Activated T-cell treated with anti-CD3 and anti-CD28 coated beads, Interleukin-2, amount 50 U/mL, for 24 hours (primary cell): ENCODE measurements at regions not wholly inside any gene's neighbourhood (a gene's known extent, or its start where the extent isn't known, plus 50 kb on each side); places are given as distances from the start of the nearest gene placed in this dataset.
A peak's percentile ranks its signal among the peaks of the same experiment; 100 is the strongest.

Experiments
- DNase-seq: peaks from one replicate; pipeline ENCODE4 v3.0.0-alpha.2; 2020
- H3K27ac Mint-ChIP-seq: 2 replicates; pipeline ENCODE4 v1.8.0; 2020; ENCODE audit warnings: mild to moderate bottlenecking, mixed read lengths
- H3K27me3 Mint-ChIP-seq: 2 replicates; pipeline ENCODE4 v1.8.0; 2020; ENCODE audit warnings: mixed read lengths
- H3K36me3 Mint-ChIP-seq: 2 replicates; pipeline ENCODE4 v1.8.0; 2020; ENCODE audit warnings: low read depth, mixed read lengths
- H3K4me1 Mint-ChIP-seq: 2 replicates; pipeline ENCODE4 v1.8.0; 2020; ENCODE audit warnings: low read depth, mixed read lengths
- H3K4me3 Mint-ChIP-seq: 2 replicates; pipeline ENCODE4 v1.8.0; 2020; ENCODE audit warnings: mild to moderate bottlenecking, moderate library complexity, mixed read lengths
- H3K9me3 Mint-ChIP-seq: 2 replicates; pipeline ENCODE4 v1.8.0; 2020; ENCODE audit warnings: mixed read lengths

- Mint-ChIP-seq H3K27ac (peak overlapping the region; percentile 88), H3K27me3 (no peaks in the 10 kb centered on the region), H3K36me3 (no peaks in the 10 kb centered on the region), H3K4me3 (no peak overlapping the region), H3K4me1 (peaks cover 46% of the 10 kb centered on the region), H3K9me3 (no peaks in the 10 kb centered on the region)
- no peak for DNase-seq
Measured at GRCh38 chr7:50166997-50167965, 74.2 kb upstream of the ZPBP start.

- H3K36me3 Mint-ChIP-seq = no peaks in the 10 kb centered on the region
- H3K9me3 Mint-ChIP-seq = no peaks in the 10 kb centered on the region
- DNase-seq = no peak
- H3K4me3 Mint-ChIP-seq = no peak overlapping the region
- H3K4me1 Mint-ChIP-seq = peaks cover 55% of the 10 kb centered on the region
- no peaks in the 10 kb centered on the region for H3K27me3 Mint-ChIP-seq
- peak overlapping the region; percentile 65 for H3K27ac Mint-ChIP-seq
Measured at GRCh38 chr7:50164559-50165170, 71.6 kb upstream of the ZPBP start.

- H3K4me1 Mint-ChIP-seq = peaks cover 48% of the 10 kb centered on the region
- no peaks in the 10 kb centered on the region for H3K27me3 Mint-ChIP-seq
Measured at GRCh38 chr7:50160206-50160605, 67.2 kb upstream of the ZPBP start.

GRCh38 chr7:50159154-50159553 lies 66.1 kb upstream of the ZPBP start:
- H3K27me3 Mint-ChIP-seq = no peaks in the 10 kb centered on the region
- no peak overlapping the region for H3K4me3 Mint-ChIP-seq
- H3K27ac Mint-ChIP-seq = no peak overlapping the region
- H3K4me1 Mint-ChIP-seq = peaks cover 48% of the 10 kb centered on the region
- no peaks in the 10 kb centered on the region for H3K36me3 Mint-ChIP-seq
- DNase-seq = no peak
- H3K9me3 Mint-ChIP-seq = peaks cover 3% of the 10 kb centered on the region

More at GRCh38 chr7:50160206-50160605, 67.2 kb upstream of the ZPBP start:
- Mint-ChIP-seq H3K27ac (no peak overlapping the region), H3K9me3 (peaks cover 3% of the 10 kb centered on the region), H3K36me3 (no peaks in the 10 kb centered on the region), H3K4me3 (no peak overlapping the region)
- DNase-seq = no peak

- Mint-ChIP-seq H3K36me3 (no peaks in the 10 kb centered on the region), H3K4me1 (peaks cover 55% of the 10 kb centered on the region), H3K9me3 (peaks cover 3% of the 10 kb centered on the region), H3K27ac (peak overlapping the region; percentile 94), H3K4me3 (peak overlapping the region; percentile 58), H3K27me3 (no peaks in the 10 kb centered on the region)
- DNase-seq = no peak
Measured at GRCh38 chr7:50156706-50157105, 63.7 kb upstream of the ZPBP start.

- Mint-ChIP-seq H3K9me3 (peaks cover 3% of the 10 kb centered on the region), H3K4me3 (peak overlapping the region; percentile 58), H3K4me1 (peaks cover 59% of the 10 kb centered on the region), H3K36me3 (no peaks in the 10 kb centered on the region), H3K27me3 (no peaks in the 10 kb centered on the region), H3K27ac (peak overlapping the region; percentile 94)
- DNase-seq = no peak
Measured at GRCh38 chr7:50156163-50156562, 63.1 kb upstream of the ZPBP start.

- peak; percentile 60 for DNase-seq
- no peak overlapping the region for H3K4me3 Mint-ChIP-seq
- H3K36me3 Mint-ChIP-seq = no peaks in the 10 kb centered on the region
- H3K27me3 Mint-ChIP-seq = no peaks in the 10 kb centered on the region
- peak overlapping the region; percentile 94 for H3K27ac Mint-ChIP-seq
- H3K4me1 Mint-ChIP-seq = peaks cover 63% of the 10 kb centered on the region
- H3K9me3 Mint-ChIP-seq = peaks cover 3% of the 10 kb centered on the region
Measured at GRCh38 chr7:50155755-50156154, 62.7 kb upstream of the ZPBP start.

- Mint-ChIP-seq H3K9me3 (peaks cover 3% of the 10 kb centered on the region), H3K4me3 (no peak overlapping the region), H3K36me3 (no peaks in the 10 kb centered on the region), H3K4me1 (peaks cover 76% of the 10 kb centered on the region), H3K27me3 (no peaks in the 10 kb centered on the region), H3K27ac (no peak overlapping the region)
- DNase-seq = no peak
Measured at GRCh38 chr7:50153995-50154394, 60.9 kb upstream of the ZPBP start.

GRCh38 chr7:50153148-50153547 lies 60.1 kb upstream of the ZPBP start:
- peaks cover 85% of the 10 kb centered on the region for H3K4me1 Mint-ChIP-seq
- no peaks in the 10 kb centered on the region for H3K36me3 Mint-ChIP-seq
- peak overlapping the region; percentile 35 for H3K27ac Mint-ChIP-seq
- DNase-seq = no peak
- H3K4me3 Mint-ChIP-seq = no peak overlapping the region
- peaks cover 3% of the 10 kb centered on the region for H3K9me3 Mint-ChIP-seq
- no peaks in the 10 kb centered on the region for H3K27me3 Mint-ChIP-seq

- Mint-ChIP-seq H3K27ac (no peak overlapping the region), H3K36me3 (no peaks in the 10 kb centered on the region), H3K9me3 (peaks cover 3% of the 10 kb centered on the region), H3K4me1 (peaks cover 91% of the 10 kb centered on the region), H3K27me3 (no peaks in the 10 kb centered on the region), H3K4me3 (no peak overlapping the region)
- DNase-seq = no peak
Measured at GRCh38 chr7:50152486-50152885, 59.4 kb upstream of the ZPBP start.

GRCh38 chr7:50151661-50152060 lies 58.6 kb upstream of the ZPBP start:
- Mint-ChIP-seq H3K27me3 (no peaks in the 10 kb centered on the region), H3K4me1 (peaks cover 93% of the 10 kb centered on the region), H3K9me3 (peaks cover 3% of the 10 kb centered on the region), H3K36me3 (no peaks in the 10 kb centered on the region), H3K4me3 (no peak overlapping the region), H3K27ac (peak overlapping the region; percentile 19)
- no peak for DNase-seq

GRCh38 chr7:50151001-50151400 lies 58.0 kb upstream of the ZPBP start:
- DNase-seq = no peak
- Mint-ChIP-seq H3K4me3 (no peak overlapping the region), H3K27ac (peak overlapping the region; percentile 61), H3K9me3 (peaks cover 3% of the 10 kb centered on the region), H3K27me3 (no peaks in the 10 kb centered on the region), H3K4me1 (peaks cover 93% of the 10 kb centered on the region), H3K36me3 (no peaks in the 10 kb centered on the region)

- Mint-ChIP-seq H3K27me3 (no peaks in the 10 kb centered on the region), H3K36me3 (no peaks in the 10 kb centered on the region), H3K4me3 (no peak overlapping the region), H3K27ac (peak overlapping the region; percentile 81), H3K4me1 (peaks cover 92% of the 10 kb centered on the region), H3K9me3 (no peaks in the 10 kb centered on the region)
- no peak for DNase-seq
Measured at GRCh38 chr7:50149369-50149768, 56.3 kb upstream of the ZPBP start.

GRCh38 chr7:50147951-50148808 lies 55.1 kb upstream of the ZPBP start:
- Mint-ChIP-seq H3K27me3 (no peaks in the 10 kb centered on the region), H3K9me3 (no peaks in the 10 kb centered on the region), H3K27ac (peak overlapping the region; percentile 94), H3K36me3 (no peaks in the 10 kb centered on the region), H3K4me3 (peak overlapping the region; percentile 48), H3K4me1 (peaks cover 92% of the 10 kb centered on the region)
- DNase-seq = peak; percentile 55
